ENCODE measurements at regions not wholly inside any gene's neighbourhood (a gene's known extent, or its start where the extent isn't known, plus 50 kb on each side); places are given as distances from the start of the nearest gene placed in this dataset.

DNA sequence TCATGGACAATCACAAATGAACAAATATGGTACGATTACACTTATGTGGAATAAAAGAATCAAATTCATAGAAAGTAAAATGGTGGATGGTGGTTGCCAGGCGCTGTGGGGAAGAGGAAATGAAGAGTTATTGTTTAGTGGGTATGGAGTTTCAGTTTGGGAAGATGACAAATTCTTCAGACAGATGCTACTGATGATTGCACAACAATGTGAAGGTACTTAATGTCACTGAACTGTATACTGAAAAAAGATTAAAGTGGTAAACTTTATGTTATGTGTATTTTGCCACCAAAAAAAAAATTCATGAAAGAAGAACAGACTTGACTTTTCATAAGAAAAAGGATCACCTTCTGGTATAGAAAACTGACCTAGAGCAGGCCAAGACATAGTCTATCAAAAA, 745.6 kb upstream of the CXADR start:
- no peak for DNase-seq
- H3K27me3 Mint-ChIP-seq (ENCODE audit: unreplicated experiment), result no peaks in the 10 kb centered on the region
- CTCF ChIA-PET, result no interaction called here
- BruUV-seq (replicated peaks), result no TSS peak
- H3K27ac Mint-ChIP-seq (ENCODE audit: unreplicated experiment), result no peak overlapping the region
- no peaks in the 10 kb centered on the region for H3K36me3 Mint-ChIP-seq (ENCODE audit: insufficient read depth, unreplicated experiment)
- TF ChIP-seq, protein P1, sequence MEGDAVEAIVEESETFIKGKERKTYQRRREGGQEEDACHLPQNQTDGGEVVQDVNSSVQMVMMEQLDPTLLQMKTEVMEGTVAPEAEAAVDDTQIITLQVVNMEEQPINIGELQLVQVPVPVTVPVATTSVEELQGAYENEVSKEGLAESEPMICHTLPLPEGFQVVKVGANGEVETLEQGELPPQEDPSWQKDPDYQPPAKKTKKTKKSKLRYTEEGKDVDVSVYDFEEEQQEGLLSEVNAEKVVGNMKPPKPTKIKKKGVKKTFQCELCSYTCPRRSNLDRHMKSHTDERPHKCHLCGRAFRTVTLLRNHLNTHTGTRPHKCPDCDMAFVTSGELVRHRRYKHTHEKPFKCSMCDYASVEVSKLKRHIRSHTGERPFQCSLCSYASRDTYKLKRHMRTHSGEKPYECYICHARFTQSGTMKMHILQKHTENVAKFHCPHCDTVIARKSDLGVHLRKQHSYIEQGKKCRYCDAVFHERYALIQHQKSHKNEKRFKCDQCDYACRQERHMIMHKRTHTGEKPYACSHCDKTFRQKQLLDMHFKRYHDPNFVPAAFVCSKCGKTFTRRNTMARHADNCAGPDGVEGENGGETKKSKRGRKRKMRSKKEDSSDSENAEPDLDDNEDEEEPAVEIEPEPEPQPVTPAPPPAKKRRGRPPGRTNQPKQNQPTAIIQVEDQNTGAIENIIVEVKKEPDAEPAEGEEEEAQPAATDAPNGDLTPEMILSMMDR (IDR thresholded peaks at IDR 0.05; ENCODE audit: unreplicated experiment), result no peak
- no peaks in the 10 kb centered on the region for H3K9me3 Mint-ChIP-seq (ENCODE audit: low read depth, unreplicated experiment)
- intact Hi-C loops (cut with micrococcal nuclease; ENCODE audit: unreplicated experiment), result no loop called here
- no peak overlapping the region for H3K4me3 Mint-ChIP-seq (ENCODE audit: low read depth, unreplicated experiment)
- no peaks in the 10 kb centered on the region for H3K4me1 Mint-ChIP-seq (ENCODE audit: low read depth, unreplicated experiment)

DNA sequence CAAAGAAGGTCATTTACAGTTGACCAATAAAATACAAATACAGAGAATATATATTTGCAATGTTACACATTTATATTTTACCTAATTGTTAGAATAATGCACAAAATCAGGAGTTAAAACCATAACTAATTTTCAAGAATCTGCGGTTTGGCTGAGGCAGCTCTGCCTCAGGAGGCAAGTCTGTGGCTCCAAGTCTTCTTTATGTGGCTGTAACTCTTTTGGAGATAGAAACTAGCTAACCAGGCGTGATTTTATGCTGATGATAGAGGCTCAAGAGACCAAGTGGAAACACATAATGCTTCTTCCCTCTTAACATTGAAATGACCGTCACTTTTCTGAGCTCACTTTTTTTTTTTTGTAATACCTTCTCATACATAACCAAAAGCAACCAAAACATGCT, 744.7 kb upstream of the CXADR start:
- CTCF ChIA-PET, result no interaction called here
- Mint-ChIP-seq H3K4me1 (ENCODE audit: low read depth, unreplicated experiment) (no peaks in the 10 kb centered on the region), H3K4me3 (ENCODE audit: low read depth, unreplicated experiment) (no peak overlapping the region), H3K9me3 (ENCODE audit: low read depth, unreplicated experiment) (no peaks in the 10 kb centered on the region), H3K36me3 (ENCODE audit: insufficient read depth, unreplicated experiment) (no peaks in the 10 kb centered on the region), H3K27ac (ENCODE audit: unreplicated experiment) (no peak overlapping the region), H3K27me3 (ENCODE audit: unreplicated experiment) (no peaks in the 10 kb centered on the region)
- no TSS peak for BruUV-seq (replicated peaks)
- DNase-seq, result no peak
- TF ChIP-seq, protein P1 (IDR thresholded peaks at IDR 0.05; ENCODE audit: unreplicated experiment), result no peak
- intact Hi-C loops (cut with micrococcal nuclease; ENCODE audit: unreplicated experiment), result no loop called here

DNA sequence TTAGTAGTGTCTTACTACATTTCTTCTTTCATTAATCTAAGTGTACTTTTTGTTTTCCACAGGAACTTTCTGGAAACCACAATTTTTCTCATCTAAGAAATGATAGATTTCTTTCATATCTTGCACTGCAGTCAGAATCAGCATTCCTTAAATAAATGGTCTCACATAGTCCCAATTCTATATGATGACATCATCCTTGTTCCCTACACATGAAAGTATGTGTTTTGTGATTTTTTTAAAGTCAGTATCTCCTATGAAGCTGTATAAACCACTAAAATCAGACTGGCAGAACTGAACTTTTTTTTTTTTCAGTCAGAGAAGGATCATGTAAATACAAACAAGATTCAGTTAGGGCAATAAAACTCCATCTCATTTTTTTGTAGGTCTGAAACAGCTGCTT, 742.6 kb upstream of the CXADR start:
- no peaks in the 10 kb centered on the region for H3K4me1 Mint-ChIP-seq (ENCODE audit: low read depth, unreplicated experiment)
- H3K36me3 Mint-ChIP-seq (ENCODE audit: insufficient read depth, unreplicated experiment), result no peaks in the 10 kb centered on the region
- no peaks in the 10 kb centered on the region for H3K9me3 Mint-ChIP-seq (ENCODE audit: low read depth, unreplicated experiment)

DNA sequence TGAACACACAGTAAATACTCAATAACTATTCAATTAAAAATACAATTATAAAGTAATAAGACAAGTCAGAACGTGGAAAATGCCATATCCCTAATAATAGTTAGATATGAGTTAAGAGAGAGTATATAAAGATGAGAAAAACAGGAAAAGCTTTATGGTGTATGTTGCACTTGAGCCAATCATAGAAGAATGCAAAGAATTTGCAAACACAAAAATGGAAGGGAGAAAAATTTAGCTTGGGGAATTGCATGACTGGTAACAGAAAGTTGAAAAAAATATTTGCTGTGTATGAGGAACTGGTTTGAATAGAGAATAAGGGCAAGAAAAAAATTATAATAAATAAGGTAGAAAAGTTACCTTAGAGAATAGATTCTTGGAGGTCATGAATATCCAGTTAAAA, 739.6 kb upstream of the CXADR start:
- Mint-ChIP-seq H3K36me3 (ENCODE audit: insufficient read depth, unreplicated experiment) (no peaks in the 10 kb centered on the region), H3K4me1 (ENCODE audit: low read depth, unreplicated experiment) (no peaks in the 10 kb centered on the region), H3K9me3 (ENCODE audit: low read depth, unreplicated experiment) (no peaks in the 10 kb centered on the region), H3K4me3 (ENCODE audit: low read depth, unreplicated experiment) (no peak overlapping the region), H3K27ac (ENCODE audit: unreplicated experiment) (no peak overlapping the region), H3K27me3 (ENCODE audit: unreplicated experiment) (no peaks in the 10 kb centered on the region)
- CTCF ChIA-PET, result no interaction called here
- TF ChIP-seq, protein P1 (IDR thresholded peaks at IDR 0.05; ENCODE audit: unreplicated experiment), result no peak
- no peak for DNase-seq
- intact Hi-C loops (cut with micrococcal nuclease; ENCODE audit: unreplicated experiment), result no loop called here
- BruUV-seq (replicated peaks), result no TSS peak

More for the DNA sequence above, 742.6 kb upstream of the CXADR start:
- no TSS peak for BruUV-seq (replicated peaks)
- CTCF ChIA-PET, result no interaction called here
- no peak for DNase-seq
- no peaks in the 10 kb centered on the region for H3K27me3 Mint-ChIP-seq (ENCODE audit: unreplicated experiment)
- TF ChIP-seq, protein P1 (IDR thresholded peaks at IDR 0.05; ENCODE audit: unreplicated experiment), result no peak
- no peak overlapping the region for H3K4me3 Mint-ChIP-seq (ENCODE audit: low read depth, unreplicated experiment)
- no peak overlapping the region for H3K27ac Mint-ChIP-seq (ENCODE audit: unreplicated experiment)
- intact Hi-C loops (cut with micrococcal nuclease; ENCODE audit: unreplicated experiment), result no loop called here

DNA sequence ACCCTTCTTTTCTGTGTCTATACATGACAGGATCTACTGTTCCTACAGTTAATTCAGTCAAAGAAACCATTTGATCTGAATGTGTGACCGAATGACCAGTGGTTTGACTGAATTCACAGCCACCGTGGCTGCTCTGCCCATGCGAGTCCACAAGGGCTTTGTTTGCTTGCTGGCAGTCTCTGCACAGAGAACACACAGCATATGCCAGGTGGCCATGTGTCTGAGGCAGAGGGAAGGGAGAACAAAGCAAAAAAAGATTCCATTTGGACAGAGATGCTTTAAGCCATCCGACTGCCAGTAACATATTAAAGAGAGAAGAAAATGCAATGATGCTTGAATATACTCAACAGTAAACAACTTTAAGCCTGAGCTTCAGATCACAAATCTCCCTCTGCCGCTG, 737.8 kb upstream of the CXADR start:
- H3K4me1 Mint-ChIP-seq (ENCODE audit: low read depth, unreplicated experiment), result no peaks in the 10 kb centered on the region
- no peaks in the 10 kb centered on the region for H3K27me3 Mint-ChIP-seq (ENCODE audit: unreplicated experiment)
- no peaks in the 10 kb centered on the region for H3K36me3 Mint-ChIP-seq (ENCODE audit: insufficient read depth, unreplicated experiment)
- no peak for DNase-seq
- CTCF ChIA-PET, result no interaction called here
- no peak overlapping the region for H3K27ac Mint-ChIP-seq (ENCODE audit: unreplicated experiment)
- TF ChIP-seq, protein P1 (IDR thresholded peaks at IDR 0.05; ENCODE audit: unreplicated experiment), result no peak
- no TSS peak for BruUV-seq (replicated peaks)
- intact Hi-C loops (cut with micrococcal nuclease; ENCODE audit: unreplicated experiment), result no loop called here
- no peaks in the 10 kb centered on the region for H3K9me3 Mint-ChIP-seq (ENCODE audit: low read depth, unreplicated experiment)
- H3K4me3 Mint-ChIP-seq (ENCODE audit: low read depth, unreplicated experiment), result no peak overlapping the region
